Mucosa of stomach (tissue), 1 donor: ENCODE measurements at regions not wholly inside any gene's neighbourhood (a gene's known extent, or its start where the extent isn't known, plus 50 kb on each side); places are given as distances from the start of the nearest gene placed in this dataset.

Source experiments
- H3K27me3 ChIP-seq: one replicate; pipeline ENCODE4 v1.7.0; 2013; ENCODE audit warnings: mild to moderate bottlenecking, low read length; ENCODE audit not compliant: control insufficient read depth, insufficient read depth
- H3K36me3 ChIP-seq: one replicate; pipeline ENCODE4 v1.7.0; 2013; ENCODE audit warnings: low read length; ENCODE audit not compliant: control insufficient read depth, insufficient read depth
- H3K4me1 ChIP-seq: one replicate; pipeline ENCODE4 v1.7.0; 2013; ENCODE audit warnings: mild to moderate bottlenecking, low read length; ENCODE audit not compliant: control insufficient read depth, insufficient read depth
- H3K4me3 ChIP-seq: one replicate; pipeline ENCODE4 v1.7.0; 2013; ENCODE audit warnings: low read length
- H3K9ac ChIP-seq: one replicate; pipeline ENCODE4 v1.7.0; 2013; ENCODE audit warnings: mild to moderate bottlenecking, low read length, moderate library complexity
- H3K9me3 ChIP-seq: one replicate; pipeline ENCODE4 v1.7.0; 2013; ENCODE audit warnings: mild to moderate bottlenecking, low read length, moderate library complexity; ENCODE audit not compliant: control insufficient read depth
- donor health status: Pancreatic carcinoma.

DNA sequence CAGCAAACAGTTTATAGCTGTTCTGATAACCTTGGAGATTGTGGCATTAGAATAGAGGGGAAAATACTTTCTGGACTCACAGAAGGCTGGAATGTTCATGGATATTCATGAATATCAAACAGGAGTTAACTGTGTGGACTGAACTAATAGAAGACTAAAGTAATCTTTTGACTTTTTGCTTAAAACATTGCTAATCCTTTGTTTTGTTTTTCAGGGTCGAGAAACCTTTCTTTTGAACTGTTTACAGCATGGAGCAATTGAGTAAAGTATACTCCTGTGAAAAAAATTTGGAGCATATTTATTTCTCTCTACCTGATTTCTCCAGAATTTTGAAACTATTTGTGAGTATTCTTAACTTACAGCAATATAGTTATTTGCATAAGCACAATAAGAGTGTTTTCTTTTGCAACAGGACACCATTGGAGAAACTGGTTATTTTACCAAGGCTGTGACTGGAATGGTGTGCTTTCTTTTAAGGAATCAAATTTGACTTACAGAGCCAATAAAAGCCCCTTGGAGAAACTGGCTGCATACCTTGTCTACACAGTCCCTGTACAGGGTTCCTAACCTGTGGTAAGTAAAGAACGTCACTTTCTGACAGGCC is 821.6 kb downstream of the TBC1D22A start:
- no peak overlapping the region for H3K4me3 ChIP-seq
- H3K4me1 ChIP-seq = no peaks in the 10 kb centered on the region
- H3K9me3 ChIP-seq = no peaks in the 10 kb centered on the region
- H3K36me3 ChIP-seq = no peaks in the 10 kb centered on the region
- H3K27me3 ChIP-seq = no peaks in the 10 kb centered on the region
- no peak overlapping the region for H3K9ac ChIP-seq

DNA sequence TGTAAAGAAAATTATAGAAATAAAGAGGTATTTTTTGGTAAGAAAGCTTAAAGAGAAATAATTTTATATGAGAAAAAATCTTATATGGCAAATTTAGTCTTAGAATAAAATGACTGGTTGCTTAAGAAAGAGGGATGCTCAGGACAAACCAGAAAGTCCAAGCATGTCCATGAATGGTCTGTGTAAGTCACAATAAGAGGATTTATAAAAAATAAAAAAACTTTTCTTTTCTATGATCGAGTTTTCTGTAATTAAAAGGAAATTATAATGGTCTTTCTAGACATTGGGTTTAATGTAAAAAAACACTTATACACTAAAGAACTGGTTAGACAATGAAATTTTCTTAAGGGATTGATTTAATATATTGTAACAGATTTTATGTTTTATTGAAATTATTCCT is 819.6 kb downstream of the TBC1D22A start:
- Histone ChIP-seq H3K4me3 (no peak overlapping the region), H3K4me1 (peaks cover 4% of the 10 kb centered on the region), H3K27me3 (no peaks in the 10 kb centered on the region), H3K9ac (no peak overlapping the region), H3K9me3 (no peaks in the 10 kb centered on the region), H3K36me3 (no peaks in the 10 kb centered on the region)

DNA sequence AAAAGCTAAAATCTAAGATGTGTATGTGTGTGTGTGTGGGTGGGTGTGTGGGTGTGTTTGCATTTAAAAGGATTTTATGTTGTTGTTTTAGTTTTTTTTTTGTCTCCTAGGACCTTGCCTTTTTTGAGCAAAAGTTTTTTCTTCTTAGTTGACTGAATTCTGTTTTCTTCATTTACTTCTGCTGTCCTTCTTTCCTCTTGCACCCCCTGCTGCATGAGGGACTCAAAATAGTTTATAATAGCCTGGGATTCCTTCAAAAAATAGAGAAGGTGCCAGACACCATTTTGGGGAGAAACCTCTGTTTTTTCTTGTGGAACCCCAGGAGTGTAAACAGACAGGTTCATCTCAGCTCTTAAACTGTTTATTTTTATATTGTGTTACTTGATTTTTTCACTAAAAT is 817.7 kb downstream of the TBC1D22A start:
- Histone ChIP-seq H3K36me3 (no peaks in the 10 kb centered on the region), H3K9me3 (no peaks in the 10 kb centered on the region), H3K9ac (no peak overlapping the region), H3K4me1 (peaks cover 10% of the 10 kb centered on the region), H3K27me3 (no peaks in the 10 kb centered on the region), H3K4me3 (no peak overlapping the region)

DNA sequence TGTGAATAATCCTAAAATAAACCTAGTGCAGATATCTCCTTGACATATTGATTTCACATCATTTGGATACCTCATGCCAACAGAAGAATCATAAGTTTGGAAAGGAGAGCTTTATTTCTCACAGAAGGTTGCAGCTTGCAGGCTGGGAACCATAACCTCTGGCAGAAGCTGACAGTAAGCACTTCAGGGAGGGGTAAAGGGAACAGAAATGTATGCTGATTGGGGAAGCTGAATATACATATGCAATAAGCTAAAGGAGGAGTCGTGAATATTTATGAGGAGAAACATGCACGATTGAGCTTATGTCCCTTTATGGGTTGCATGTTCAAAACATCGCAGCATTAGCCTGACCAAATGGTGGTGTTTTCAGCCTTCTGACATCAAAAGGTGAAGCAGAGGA is 814.5 kb downstream of the TBC1D22A start:
- no peak overlapping the region for H3K9ac ChIP-seq
- H3K4me1 ChIP-seq = peaks cover 21% of the 10 kb centered on the region
- H3K9me3 ChIP-seq = no peaks in the 10 kb centered on the region
- no peaks in the 10 kb centered on the region for H3K36me3 ChIP-seq
- H3K27me3 ChIP-seq = no peaks in the 10 kb centered on the region
- H3K4me3 ChIP-seq = no peak overlapping the region

DNA sequence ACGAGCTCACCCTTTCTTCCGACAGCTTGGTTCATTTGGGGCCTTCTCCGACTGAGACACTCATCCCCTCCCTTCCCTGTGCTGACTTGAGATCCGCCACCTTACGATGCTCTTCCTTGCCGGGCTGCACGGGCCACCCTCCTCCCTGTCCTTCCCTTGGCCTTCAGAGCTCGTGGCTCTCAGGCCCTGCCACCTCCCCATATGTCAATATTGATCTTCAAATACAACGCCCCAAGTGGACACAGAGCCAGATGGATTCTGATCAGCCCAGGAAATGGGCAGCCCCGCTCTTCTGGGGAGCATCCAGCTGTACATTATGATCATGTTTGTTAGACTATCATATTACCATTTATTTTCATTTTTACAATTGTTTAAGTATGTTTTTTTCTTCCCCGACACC is 812.8 kb downstream of the TBC1D22A start:
- H3K4me1 ChIP-seq = peaks cover 21% of the 10 kb centered on the region
- no peak overlapping the region for H3K9ac ChIP-seq
- no peak overlapping the region for H3K4me3 ChIP-seq
- H3K9me3 ChIP-seq = no peaks in the 10 kb centered on the region
- H3K36me3 ChIP-seq = no peaks in the 10 kb centered on the region
- no peaks in the 10 kb centered on the region for H3K27me3 ChIP-seq

DNA sequence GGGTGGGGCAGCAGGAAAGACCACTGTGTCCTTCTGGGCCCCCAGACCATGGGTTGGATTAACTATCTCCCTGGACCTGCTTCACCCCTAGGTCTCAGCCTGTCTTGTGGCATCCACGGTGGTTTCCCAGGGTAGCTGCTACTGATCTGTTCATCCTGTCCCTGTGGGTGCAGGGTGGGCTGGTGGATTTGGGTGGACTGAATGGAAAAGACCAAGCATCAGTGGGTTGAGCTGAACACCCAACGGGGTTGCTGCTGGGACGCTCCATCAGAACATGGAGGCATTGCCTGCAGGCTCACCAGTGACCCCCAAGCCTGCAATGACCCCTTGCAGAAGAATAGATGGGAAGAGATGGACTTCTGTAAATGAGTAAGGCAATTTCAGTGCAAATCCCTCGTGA is 812.1 kb downstream of the TBC1D22A start:
- no peak overlapping the region for H3K4me3 ChIP-seq
- H3K4me1 ChIP-seq = peaks cover 21% of the 10 kb centered on the region
- H3K36me3 ChIP-seq = no peaks in the 10 kb centered on the region
- no peak overlapping the region for H3K9ac ChIP-seq
- H3K27me3 ChIP-seq = no peaks in the 10 kb centered on the region
- H3K9me3 ChIP-seq = no peaks in the 10 kb centered on the region

DNA sequence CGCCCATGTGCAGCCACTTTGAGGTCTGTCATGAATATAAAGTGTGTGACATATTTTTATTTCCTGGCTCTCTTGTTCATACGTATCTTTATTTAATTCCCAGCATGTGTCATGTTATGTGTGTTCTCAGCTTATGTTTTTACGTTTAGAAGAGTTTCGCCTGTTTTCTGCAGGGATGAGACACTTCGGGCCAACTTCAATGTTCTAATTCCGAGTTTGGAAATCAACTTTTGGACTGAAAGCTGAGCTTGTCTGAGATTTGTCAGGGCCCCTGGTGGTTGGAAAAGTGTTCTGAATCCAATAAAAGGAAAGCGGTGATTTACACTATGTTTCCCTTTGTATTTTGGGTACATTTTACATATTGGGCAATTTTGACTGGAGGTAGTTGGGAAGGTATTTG is 810.7 kb downstream of the TBC1D22A start:
- Histone ChIP-seq H3K9me3 (no peaks in the 10 kb centered on the region), H3K36me3 (no peaks in the 10 kb centered on the region)

DNA sequence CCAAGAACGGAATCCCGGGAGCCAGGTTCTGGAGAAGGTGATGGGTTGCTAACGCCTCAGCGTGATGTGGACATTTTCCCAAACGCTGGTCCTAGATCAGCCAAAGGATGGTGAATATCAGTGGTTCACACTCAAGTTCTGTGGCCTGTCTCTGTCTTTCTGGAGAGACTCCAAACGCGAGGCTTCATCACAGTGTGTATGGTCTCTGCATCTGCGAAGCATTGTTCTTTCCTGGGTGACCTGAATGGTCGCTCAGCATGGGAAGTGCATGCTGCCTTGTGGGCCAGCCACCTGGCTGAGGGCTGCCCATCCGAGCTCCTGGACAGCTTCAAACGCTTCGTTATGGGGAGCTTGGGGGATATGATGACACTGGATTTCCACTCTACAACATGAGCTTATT is 810.0 kb downstream of the TBC1D22A start:
- Histone ChIP-seq H3K4me1 (peaks cover 21% of the 10 kb centered on the region), H3K36me3 (no peaks in the 10 kb centered on the region), H3K27me3 (no peaks in the 10 kb centered on the region), H3K4me3 (no peak overlapping the region), H3K9ac (no peak overlapping the region), H3K9me3 (no peaks in the 10 kb centered on the region)

More for the DNA sequence above, 810.7 kb downstream of the TBC1D22A start:
- Histone ChIP-seq H3K4me1 (peaks cover 21% of the 10 kb centered on the region), H3K4me3 (no peak overlapping the region), H3K9ac (no peak overlapping the region), H3K27me3 (no peaks in the 10 kb centered on the region)

DNA sequence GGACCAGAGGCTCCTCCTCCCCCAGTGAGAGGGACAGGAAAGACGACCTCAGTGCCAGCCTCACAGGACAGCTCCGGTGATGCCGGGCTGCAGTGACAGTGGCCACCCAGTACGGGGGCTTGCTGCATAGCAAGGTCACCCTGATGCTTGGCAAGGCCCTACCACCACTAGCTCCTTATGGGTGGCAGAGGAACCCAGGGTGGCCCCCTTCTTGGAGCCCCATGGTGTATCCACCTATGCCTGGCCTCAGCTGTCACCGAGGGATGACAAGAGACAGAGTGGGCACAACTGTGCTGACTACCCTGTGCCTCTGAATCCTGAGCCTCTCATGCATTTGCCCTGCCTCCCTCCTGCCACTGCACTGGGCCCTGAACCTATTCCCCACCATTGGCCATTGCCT is 809.2 kb downstream of the TBC1D22A start:
- Histone ChIP-seq H3K9me3 (no peaks in the 10 kb centered on the region), H3K4me3 (no peak overlapping the region), H3K4me1 (peaks cover 13% of the 10 kb centered on the region), H3K36me3 (no peaks in the 10 kb centered on the region), H3K27me3 (no peaks in the 10 kb centered on the region), H3K9ac (no peak overlapping the region)

DNA sequence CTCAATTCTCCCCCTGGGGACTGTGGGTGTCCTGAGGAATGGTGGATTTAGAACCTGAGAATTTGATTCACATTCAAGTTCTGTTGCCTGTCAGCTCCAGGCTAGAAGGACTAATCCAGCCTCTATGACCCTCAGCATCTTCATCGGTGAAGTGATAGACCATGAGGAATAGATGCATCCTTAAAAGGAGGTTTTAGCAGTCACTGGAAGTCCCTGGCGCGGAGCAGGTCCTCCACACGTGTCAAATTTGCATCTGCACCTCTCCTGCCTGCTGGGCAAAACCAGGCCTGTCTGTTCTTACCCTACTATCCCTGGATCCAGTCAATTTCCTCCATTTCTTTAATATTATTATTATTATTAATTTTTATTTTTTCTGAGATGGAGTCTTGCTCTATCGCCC is 808.4 kb downstream of the TBC1D22A start:
- no peak overlapping the region for H3K9ac ChIP-seq
- no peak overlapping the region for H3K4me3 ChIP-seq
- no peaks in the 10 kb centered on the region for H3K36me3 ChIP-seq
- H3K9me3 ChIP-seq = no peaks in the 10 kb centered on the region
- no peaks in the 10 kb centered on the region for H3K27me3 ChIP-seq
- peaks cover 13% of the 10 kb centered on the region for H3K4me1 ChIP-seq

DNA sequence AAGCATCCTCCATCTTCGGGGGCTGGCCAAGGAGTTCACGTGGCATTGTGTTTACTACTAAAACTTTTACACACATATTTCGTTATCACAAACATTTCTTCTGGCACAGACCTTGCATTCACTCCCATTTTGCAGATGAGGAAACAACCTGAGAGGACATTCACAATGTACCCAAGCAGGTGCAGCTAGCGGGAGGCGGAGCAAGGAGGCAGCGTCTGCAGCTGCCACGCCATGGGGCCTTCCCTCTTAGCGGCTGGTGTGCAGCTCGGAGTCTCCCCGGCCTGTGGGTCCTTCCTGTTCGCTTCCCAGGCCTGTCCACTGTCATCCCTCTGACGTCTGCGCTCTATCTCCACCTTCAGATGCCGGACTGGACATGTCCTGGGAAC is 807.8 kb downstream of the TBC1D22A start:
- Histone ChIP-seq H3K27me3 (no peaks in the 10 kb centered on the region), H3K9me3 (no peaks in the 10 kb centered on the region), H3K4me1 (peaks cover 17% of the 10 kb centered on the region), H3K4me3 (no peak overlapping the region), H3K36me3 (no peaks in the 10 kb centered on the region), H3K9ac (no peak overlapping the region)

DNA sequence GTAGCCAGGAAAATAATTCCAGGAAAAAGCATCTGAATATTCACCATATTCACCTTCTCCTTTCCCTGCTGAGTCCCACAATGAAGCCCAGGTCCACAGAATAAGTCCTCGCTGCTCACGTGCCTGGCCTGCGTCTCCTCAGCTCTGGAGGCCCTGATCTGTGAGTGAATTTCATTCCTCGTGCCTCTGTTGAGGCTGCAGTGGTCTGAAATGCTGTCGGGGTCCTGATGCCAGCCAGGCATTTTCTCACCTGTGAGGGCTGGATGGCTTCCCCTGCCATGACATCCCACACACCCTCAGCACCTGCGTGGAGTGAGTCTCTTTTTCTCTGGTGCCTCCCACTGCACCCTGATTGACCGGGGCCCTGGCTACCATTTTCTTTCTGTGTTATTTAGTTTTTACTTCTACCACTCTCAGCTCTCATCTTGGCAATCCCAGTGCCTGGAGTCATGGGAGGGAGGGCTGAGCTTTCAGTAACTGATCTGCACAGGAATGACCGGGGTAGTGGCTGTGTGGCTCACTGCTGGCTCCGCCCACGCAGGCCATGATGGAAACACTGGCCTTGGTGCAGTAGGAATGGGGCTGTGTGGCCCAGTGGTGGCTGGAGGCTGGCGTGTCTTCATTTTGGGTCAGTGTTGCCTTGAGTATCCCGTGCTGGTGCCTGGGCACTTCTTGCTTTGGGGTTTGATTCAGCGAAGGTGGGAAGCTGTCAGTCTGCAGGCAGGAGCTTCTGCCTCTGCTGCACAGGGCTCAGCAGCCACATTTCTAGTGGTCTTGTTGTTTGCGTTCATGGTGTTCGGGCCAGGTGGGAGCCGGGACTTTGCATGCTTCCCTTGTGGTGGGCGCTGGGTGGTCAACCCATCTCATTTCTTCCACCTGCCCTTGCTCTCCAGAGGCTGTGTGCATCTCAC is 807.2 kb downstream of the TBC1D22A start:
- Histone ChIP-seq H3K4me1 (peaks cover 15% of the 10 kb centered on the region), H3K9ac (no peak overlapping the region), H3K36me3 (no peaks in the 10 kb centered on the region), H3K27me3 (no peaks in the 10 kb centered on the region), H3K4me3 (no peak overlapping the region), H3K9me3 (no peaks in the 10 kb centered on the region)
